GM18502 (cell line): ENCODE measurements at regions not wholly inside any gene's neighbourhood (a gene's known extent, or its start where the extent isn't known, plus 50 kb on each side); places are given as distances from the start of the nearest gene placed in this dataset.
"Not testable (repeated sequence)": the region's sequence is repeated elsewhere in the genome, so short reads cannot be mapped to it uniquely, and the experiment has no call there.

Experiments used
- ATAC-seq: cut with Tn5 transposase; IDR thresholded peaks from one replicate; pipeline ENCODE4 v1.9.1; 2021; ENCODE audit warnings: mild to moderate bottlenecking; ENCODE audit not compliant: unreplicated experiment, poor library complexity

DNA sequence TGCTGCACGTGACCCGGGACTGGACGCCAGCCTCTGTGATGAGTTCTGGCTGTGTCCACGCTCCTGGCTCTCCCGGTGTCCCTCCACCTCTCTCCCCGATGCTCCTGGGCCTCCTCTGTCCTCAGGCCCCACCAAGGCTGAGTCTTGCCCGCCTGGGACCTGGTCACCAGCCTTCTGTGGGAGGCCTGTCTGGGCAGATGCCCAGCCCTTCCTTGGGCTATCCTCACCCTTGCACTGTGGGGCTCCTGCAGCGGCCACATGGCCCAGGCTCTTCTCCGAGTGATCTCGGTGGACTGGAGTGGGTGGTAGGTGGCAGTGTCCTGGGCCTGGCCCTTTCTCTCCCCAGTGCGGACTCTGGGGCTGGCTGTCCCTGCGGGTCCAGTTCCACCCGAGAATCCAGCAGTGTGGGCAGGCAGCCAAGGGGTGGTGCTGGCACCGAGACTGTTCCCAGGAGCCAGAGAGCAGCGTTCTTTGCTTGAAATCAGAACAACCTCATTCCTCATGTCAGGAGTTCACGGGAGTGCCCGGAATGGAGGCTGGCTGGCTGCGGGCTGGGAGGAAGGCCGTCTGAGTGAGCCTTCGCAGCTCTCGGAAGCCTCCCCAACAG lies 94.6 kb downstream of the TMEM121 start:
- ATAC-seq = not testable (repeated sequence)

DNA sequence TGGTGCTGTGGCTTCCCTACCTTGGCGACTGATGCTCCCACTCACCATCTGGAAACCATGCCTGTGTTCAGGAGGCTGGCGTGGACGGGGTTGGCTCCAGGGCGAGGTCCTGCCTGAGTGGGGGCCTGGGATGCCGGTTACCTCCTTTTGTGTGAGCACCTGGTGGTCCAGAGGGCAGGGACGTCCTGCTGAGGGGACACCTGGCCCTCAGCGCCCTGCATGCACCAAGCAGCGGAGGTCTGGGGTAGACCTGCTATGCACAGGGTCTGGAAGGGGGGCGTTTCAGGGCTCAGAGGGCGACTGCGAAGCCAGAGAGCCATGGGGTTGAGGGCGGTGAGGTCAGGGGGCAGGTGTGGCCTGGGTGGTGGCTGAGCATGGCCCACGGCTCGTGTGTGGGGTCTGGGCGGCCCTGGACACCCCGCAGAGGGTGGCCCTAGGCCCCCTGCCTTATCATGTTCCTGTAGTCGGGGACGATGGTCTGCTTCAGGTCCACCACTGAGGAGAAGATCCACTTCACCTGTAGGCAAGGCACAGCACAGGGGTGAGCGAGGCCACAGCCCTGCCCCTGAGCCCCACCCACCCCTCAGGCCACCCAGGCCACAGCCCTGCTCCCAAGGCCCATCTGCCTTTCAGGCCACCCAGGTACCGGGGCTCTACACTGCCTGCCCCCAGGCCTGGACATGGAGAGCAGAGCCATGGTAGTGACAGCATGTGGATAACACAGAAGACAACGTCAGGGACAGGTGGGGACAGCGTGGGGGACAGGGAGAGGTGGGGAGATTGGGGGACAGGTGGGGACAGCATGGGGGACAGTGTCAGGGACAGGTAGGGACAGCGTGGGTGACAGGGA lies 95.3 kb downstream of the TMEM121 start:
- not testable (repeated sequence) for ATAC-seq

DNA sequence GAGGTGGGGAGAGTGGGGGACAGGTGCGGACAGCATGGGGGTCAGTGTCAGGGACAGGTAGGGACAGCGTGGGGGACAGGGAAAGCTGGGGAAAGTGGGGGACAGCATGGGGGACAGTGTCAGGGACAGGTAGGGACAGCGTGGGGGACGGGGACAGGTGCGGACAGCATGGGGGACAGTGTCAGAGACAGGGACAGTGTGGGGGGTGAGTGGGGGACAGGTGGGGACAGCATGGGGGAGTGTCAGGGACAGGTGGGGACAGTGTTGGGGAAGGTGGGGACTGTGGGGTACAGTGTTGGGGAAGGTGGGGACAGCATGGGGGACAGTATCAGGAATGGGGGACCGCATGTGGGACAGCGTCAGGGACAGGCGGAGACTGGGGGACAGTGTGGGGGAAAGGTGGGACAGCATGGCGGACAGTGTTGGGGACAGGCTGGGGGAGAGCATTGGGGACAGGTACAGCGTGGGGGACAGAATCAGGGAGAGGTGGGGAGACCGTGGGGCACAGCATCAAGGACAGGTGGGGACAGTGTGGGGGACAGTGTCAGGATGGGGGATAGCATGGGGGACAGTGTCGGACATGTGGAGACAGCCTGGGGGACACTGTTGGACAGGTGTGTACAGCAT lies 96.1 kb downstream of the TMEM121 start:
- ATAC-seq = no peak

DNA sequence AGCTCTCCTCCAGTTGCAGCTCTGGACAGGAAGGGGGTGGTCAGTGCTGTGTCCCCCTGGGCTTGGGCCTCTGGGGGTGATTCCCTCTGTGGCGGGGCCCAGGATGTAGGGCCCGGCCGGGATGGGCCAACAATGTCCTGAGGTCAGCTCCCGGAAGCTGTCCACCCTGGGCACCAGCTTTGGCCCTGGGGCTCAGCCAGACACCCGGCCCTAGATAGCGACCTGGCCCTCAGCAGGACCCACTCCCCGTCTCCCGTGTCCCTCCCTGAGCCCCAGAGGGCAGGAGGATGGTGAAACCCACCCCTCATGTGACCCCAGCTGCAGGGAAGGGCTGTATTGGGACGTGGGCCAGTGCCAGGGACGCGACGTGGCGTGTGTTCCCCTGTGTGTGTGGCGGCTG lies 96.8 kb downstream of the TMEM121 start:
- ATAC-seq = not testable (repeated sequence)

DNA sequence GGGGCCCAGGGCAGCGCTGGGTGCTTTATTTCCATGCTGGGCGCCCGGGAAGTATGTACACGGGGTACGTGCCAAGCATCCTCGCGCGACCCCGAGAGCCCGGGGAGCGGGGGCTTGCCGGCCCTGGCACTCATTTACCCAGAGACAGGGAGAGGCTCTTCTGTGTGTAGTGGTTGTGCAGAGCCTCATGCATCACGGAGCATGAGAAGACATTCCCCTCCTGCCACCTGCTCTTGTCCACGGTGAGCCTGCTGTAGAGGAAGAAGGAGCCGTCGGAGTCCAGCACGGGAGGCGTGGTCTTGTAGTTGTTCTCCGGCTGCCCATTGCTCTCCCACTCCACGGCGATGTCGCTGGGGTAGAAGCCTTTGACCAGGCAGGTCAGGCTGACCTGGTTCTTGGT lies 98.0 kb downstream of the TMEM121 start:
- ATAC-seq = not testable (repeated sequence)

DNA sequence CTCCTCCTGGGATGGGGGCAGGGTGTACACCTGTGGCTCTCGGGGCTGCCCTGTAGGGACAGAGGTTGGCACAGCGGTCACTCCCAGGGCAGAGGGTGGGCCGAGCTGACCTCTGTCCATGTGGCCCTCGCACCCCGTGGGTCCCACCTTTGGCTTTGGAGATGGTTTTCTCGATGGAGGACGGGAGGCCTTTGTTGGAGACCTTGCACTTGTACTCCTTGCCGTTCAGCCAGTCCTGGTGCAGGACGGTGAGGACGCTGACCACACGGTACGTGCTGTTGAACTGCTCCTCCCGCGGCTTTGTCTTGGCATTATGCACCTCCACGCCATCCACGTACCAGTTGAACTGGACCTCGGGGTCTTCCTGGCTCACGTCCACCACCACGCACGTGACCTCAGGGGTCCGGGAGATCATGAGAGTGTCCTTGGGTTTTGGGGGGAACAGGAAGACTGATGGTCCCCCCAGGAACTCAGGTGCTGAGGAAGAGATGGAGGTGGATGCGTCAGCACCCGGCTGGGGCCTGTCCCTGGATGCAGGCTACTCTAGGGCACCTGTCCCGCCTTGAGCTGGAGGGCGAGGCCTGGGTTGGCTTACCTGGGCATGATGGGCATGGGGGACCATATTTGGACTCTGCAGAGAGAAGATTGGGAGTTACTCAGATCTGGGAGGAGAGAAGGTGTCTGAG lies 98.5 kb downstream of the TMEM121 start:
- ATAC-seq = not testable (repeated sequence)

DNA sequence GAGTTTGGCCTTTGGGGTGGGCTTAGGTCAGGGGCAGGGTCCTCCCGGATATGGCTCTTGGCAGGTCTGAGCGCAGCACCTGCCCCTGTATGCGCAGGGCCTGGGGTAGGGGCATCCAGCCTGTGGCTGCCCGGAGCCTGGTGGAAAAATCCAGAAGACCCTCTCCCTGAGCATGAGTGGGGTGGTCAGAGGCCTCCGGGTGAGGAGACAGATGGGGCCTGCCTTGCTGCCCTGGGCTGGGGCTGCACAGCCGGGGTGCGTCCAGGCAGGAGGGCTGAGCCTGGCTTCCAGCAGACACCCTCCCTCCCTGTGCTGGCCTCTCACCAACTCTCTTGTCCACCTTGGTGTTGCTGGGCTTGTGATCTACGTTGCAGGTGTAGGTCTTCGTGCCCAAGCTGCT lies 99.1 kb downstream of the TMEM121 start:
- not testable (repeated sequence) for ATAC-seq

DNA sequence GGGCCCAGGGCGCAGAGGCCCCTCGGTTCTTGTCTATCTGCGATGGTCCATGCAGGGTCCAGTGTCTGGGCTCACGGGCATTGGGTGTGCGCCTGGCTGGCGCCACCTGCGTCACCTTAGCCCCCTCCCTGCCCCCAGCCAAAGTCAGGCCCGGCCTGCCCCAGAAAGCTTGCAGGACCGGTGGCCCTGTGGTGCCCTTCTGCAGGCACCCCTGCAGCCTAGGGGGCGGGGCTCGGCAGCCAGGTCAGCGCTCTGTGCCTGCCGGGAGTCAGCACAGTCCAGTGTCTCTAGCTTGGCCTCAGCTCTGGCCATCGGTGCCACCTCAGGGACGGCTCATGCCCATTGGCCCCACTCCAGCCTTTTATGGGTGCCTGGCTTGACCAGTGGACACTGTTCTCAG lies 99.7 kb downstream of the TMEM121 start:
- ATAC-seq = not testable (repeated sequence)

DNA sequence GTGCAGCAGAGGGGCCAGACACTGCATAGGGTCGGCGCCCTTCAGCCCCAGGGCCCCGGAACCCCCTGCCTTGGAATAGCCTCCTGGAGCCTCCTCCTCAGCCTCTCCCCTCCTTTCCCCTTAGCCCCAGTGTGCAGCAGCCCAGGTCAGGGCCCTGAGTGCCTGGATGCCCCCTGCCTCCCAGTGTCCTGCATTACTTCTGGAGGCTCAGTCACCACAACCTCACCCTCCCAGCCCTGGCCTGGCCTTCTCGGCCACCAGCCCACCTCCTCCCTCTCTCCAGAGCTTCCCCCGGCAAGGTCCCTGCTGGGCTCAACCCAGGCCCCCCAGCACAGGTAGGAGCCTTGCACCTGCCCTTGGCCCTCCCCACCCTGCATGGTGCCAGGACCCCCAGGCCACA lies 100.3 kb downstream of the TMEM121 start:
- not testable (repeated sequence) for ATAC-seq

DNA sequence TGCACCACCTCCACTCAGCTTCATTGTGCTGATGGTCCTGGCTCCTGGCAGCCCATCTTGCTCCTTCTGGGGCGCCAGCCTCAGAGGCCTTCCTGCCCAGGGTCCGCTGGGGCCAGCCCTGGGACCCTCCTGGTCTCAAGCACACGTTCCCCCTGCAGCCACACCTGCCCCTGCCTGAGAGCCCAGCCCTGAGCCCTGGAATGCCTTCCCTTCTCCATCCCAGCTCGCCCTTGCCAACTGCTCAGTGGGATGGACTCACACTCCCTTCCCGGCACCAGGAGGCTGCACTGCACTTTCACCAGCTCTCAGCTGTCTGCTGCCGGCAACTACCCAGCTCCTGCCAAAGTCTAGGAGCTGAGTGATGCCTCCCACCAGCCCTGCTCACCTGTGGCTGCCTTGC lies 100.9 kb downstream of the TMEM121 start:
- ATAC-seq = not testable (repeated sequence)

DNA sequence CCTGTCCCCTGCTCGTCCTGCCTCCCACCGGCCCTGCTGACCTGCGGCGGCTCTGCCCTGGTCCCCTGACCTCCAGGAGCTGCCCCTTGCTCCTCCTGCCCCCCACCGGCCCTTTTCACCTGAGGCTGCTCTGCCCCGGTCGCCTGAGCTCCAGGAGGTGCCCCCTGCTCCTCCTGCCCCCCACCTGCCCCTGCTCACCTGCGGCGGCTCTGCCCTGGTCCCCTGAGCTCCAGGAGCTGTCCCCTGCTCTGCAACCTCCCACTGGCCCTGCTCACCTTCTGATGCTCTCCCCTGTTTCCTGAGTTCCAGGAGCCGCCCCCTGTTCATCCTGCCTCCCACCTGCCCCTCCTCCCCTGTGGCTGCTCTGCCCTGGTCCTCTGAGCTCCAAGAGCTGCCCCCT lies 101.3 kb downstream of the TMEM121 start:
- no peak for ATAC-seq

DNA sequence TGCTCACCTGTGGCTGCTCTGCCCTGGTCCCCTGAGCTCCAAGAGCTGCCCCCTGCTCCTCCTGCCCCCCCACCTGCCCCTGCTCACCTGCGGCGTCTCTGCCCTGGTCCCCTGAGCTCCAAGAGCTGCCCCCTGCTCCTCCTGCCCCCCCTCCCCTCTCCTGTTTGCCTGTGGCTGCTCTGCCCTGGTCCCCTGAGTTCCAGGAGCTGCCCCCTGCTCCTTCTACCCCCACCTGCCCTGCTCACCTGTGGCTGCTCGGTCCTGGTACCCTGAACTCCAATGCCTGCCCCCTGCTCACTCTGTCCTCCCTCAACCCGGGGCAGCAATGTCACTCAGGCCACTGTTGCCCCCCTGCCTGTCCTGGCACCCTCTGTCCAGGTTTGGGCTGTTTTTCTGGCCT lies 101.7 kb downstream of the TMEM121 start:
- ATAC-seq = not testable (repeated sequence)

DNA sequence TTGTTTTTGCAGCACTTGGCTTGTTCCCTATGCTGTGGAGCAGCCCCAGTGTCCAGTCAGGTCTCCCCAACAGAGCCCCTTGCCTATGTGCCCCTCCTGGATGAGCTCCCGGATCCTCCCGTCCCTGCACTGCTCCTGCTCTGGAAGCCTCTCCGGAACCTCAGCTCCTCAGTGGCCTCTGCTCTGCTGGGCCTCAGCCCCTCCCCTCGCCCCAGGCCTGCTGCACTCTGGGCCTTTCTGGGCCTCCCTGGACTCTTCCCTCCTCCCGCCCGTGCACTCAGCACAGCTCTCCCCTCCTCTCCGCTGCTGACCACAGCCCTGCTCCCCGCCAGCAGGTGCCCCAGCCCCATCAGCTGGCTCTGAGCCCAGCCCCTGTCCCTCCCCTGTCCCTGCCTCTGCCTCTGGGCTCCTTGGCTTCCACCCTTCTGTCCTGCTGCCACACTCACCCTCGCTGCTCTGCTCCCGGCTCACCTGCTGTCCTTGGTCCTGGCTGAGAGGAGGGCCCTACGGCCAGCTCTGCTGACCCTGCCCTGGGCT lies 102.2 kb downstream of the TMEM121 start:
- ATAC-seq = not testable (repeated sequence)

DNA sequence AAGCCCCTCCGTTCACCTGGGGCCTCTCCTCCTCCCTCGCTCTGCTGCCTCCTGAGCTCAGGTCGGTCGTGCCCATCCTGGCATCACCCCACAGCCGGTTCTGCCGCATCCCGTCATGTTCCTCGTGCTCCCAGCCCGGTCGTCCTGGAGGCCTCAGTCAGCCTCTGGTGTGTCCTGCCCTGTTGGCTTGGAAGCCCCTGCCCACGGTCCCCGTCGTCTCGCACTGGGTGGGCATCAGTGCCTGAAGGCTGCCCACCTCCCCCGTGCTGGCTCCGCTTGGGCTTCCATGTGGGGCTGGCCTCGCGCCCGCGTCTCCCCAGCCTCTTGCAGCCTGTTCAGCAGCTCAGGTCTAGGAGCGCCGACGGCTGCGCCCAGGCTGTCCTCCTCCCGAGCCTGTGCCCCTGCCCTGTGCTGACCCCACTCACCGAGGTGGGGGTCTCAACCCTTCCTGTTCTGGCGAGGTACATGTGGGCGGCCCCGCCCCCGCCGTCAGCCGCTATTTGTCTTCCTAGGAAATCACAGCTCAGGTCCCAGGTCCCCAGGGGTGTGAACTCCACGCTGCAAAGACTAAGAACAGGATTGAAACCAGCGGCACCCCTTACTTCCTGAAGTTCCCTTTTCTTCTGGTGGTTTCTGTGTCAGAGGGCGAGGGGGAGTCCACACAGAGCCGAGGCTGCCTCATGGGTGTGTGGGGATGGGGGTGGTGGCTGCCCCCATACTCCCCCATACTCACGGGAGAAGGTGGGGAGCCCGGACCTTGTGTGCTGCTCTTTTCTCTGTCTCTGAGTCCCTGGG lies 102.9 kb downstream of the TMEM121 start:
- not testable (repeated sequence) for ATAC-seq

DNA sequence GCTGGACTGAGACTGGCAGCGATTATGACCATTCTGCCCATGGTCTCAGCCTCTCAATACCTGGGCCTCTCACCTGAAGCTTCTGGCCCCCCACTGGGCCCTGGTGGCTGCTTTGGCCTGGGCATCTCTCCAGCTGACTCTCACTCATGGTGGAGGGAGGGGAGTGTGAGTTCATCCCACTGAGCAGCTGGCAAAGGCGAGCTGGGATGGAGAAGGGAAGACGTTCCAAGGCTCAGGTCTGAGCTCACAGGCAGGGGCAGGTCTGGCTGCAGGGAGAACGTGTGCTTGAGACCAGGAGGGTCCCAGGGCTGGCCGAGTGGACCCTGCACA lies 103.5 kb downstream of the TMEM121 start:
- ATAC-seq = no peak

DNA sequence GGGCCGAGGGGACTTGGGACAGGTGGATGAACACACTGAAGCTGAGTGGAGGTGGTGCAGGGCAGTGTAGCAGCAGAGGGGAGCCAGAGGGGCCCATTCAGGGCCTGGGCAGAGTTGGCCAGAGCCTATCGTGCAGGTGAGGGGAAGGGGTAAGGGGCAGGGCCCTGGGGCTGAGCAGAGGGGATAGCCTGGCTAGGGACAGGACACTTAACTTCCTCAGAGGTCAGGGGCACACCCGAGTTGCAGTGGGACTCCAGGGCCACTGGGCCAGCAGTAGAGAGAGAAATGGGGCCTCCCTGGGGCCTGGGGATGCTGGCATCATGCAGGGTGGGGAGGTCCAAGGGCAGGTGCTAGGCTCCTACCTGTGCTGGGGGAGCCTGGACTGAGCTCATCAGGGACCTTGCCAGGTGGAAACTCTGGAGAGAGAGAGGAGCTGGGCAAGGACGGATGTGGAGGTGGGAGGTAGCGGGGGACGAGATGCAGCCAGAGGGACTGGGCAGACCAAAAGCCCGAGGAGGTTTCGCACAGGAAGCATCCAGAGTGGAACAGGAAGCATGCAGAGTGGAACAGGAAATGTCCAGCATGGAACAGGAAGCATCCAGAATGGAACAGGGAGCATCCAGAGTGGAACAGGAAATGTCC lies 104.0 kb downstream of the TMEM121 start:
- not testable (repeated sequence) for ATAC-seq

DNA sequence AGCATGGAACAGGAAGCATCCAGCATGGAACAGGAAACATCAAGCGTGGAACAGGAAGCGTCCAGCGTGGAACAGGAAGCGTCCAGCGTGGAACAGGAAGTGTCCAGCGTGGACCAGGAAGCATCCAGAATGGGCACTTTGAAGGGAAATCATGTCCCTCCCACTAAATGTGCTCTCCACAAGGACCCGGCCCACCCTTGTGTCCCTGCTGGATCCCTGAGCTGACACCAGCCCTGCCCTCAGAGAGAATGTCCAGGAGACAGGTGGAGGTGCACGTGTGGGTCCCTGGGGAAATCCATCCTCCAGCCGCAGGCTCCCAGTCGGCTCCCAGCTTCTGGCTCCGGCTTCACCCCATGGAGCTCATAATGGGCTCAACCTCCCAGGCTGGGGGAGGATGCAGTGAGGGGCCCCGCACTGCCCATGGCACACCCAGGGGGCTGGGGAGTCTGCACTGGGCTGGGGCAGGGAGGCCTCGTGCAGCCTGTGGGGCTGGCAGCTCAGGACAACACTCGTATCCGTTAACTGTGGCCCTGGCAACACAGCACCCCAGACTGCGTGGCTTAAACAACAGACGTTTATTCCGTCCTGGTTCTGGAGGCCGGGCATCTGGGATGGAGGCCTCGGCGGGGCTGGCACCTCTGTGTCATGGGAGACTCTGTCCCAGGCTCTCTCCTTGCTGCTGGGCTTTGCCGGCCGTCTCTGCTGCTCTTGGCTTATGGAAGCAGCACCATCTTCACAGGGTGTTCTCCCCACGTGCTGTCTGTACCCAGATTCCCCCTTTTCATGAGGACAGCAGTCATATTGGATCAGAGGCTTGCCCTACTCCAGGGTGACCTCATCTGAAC lies 104.8 kb downstream of the TMEM121 start:
- ATAC-seq = not testable (repeated sequence)

DNA sequence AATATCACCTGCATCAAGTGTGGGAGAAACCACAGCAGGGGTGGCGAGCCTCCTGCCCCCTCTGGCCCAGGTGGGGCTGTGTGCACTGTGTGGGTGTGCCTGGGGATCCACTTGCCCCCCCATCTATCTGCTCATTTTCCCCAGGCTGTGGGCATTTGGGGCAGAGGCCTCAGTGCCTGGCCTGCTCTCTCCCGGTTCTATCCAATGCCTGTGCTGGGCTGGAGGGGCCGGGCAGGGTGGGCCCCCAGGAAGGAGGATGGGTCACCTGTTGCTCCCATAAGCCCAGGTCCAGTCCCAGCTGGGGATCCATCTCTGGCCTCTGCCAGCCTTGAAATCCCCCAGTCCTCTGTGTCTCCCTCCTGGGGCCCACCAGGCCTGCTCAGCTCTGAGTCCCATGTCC lies 105.6 kb downstream of the TMEM121 start:
- ATAC-seq = no peak
